ENCODE measurements at regions not wholly inside any gene's neighbourhood (a gene's known extent, or its start where the extent isn't known, plus 50 kb on each side); places are given as distances from the start of the nearest gene placed in this dataset.

GRCh38 chr3:104896624-104897023, 470.1 kb upstream of the ALCAM start:
- TF ChIP-seq CTCF (optimal IDR thresholded peaks at IDR 0.05 in 1 of 3, IDR thresholded peaks at IDR 0.05 in 1 of 3, conservative IDR thresholded peaks at IDR 0.05 in 1 of 3; ENCODE audit: extremely low read depth in 1 of 3, insufficient read depth in 2 of 3, low read length in 3 of 3) (no peak), EZH2 (IDR thresholded peaks at IDR 0.05; ENCODE audit: low read length) (no peak)
